H1 (cell line): ENCODE measurements at regions not wholly inside any gene's neighbourhood (a gene's known extent, or its start where the extent isn't known, plus 50 kb on each side); places are given as distances from the start of the nearest gene placed in this dataset.

Source experiments
- EGR1 ChIP-seq: IDR thresholded peaks from 2 replicates; pipeline ENCODE4 v1.6.1; 2011; ENCODE audit warnings: low read depth, low read length, borderline replicate concordance
- SP4 ChIP-seq: IDR thresholded peaks from 2 replicates; pipeline ENCODE4 v1.6.1; 2012; ENCODE audit warnings: low read length, inconsistent platforms

- TF ChIP-seq SP4, result no peak
- no peak for TF ChIP-seq EGR1
These were observed 79.9 kb upstream of the ONECUT1 start (continued) for GRCh38 chr15:52870015-52870414.
